ENCODE measurements at regions not wholly inside any gene's neighbourhood (a gene's known extent, or its start where the extent isn't known, plus 50 kb on each side); places are given as distances from the start of the nearest gene placed in this dataset.

- intact Hi-C loops (cut with micrococcal nuclease), result no loop called here
- ChIA-PET POLR2A (no interaction called here), CTCF (no interaction called here), RAD21 (ENCODE audit: low non-redundant PET in 1 of 2, low total read pairs in 2 of 2, uncharacterized antibody in 2 of 2, unreplicated experiment in 2 of 2) (no interaction called here)
- H4K20me1 ChIP-seq (ENCODE audit: insufficient read depth), result no peaks in the 10 kb centered on the region
- no peaks in the 10 kb centered on the region for H3K36me3 ChIP-seq (ENCODE audit: control insufficient read depth in 1 of 2, insufficient read depth in 2 of 2, low read length in 2 of 2)
- no peak overlapping the region for H3K9ac ChIP-seq (ENCODE audit: low read length)
- H3K4me1 ChIP-seq (ENCODE audit: control insufficient read depth in 1 of 2, insufficient read depth in 2 of 2, low read length in 2 of 2), result no peaks in the 10 kb centered on the region
- ATAC-seq (no peak), DNase-seq (ENCODE audit: low read depth, low spot score) (no peak)
- H3K27ac ChIP-seq (ENCODE audit: low read depth, low read length), result no peak overlapping the region
- no TSS peak for BruUV-seq (replicated peaks)
- no peaks in the 10 kb centered on the region for H3K27me3 ChIP-seq (ENCODE audit: insufficient read depth, low read length)
- TF ChIP-seq CEBPB (IDR thresholded peaks at IDR 0.05; ENCODE audit: low read depth), result no peak
- TF ChIP-seq POLR2AphosphoS5 (IDR thresholded peaks at IDR 0.05; ENCODE audit: low read depth, low read length), result no peak
- no peak for TF ChIP-seq CBX3 (IDR thresholded peaks at IDR 0.05; ENCODE audit: low read depth)
- no peak for TF ChIP-seq YY1 (IDR thresholded peaks at IDR 0.05; ENCODE audit: extremely low read depth, insufficient replicate concordance, low read depth, low read length)
- no peak for TF ChIP-seq REST (IDR thresholded peaks at IDR 0.05; ENCODE audit: low read depth)
- TF ChIP-seq JUND (IDR thresholded peaks at IDR 0.05), result no peak
- TF ChIP-seq EGR1 (IDR thresholded peaks at IDR 0.05; ENCODE audit: low read depth), result no peak
- no peak for TF ChIP-seq ZFX (IDR thresholded peaks at IDR 0.05)
- TF ChIP-seq EZH2 (IDR thresholded peaks at IDR 0.05), result no peak
- no peak for TF ChIP-seq MAX (IDR thresholded peaks at IDR 0.05)
- TF ChIP-seq TCF7L2 (IDR thresholded peaks at IDR 0.05; ENCODE audit: borderline replicate concordance, extremely low read depth, insufficient read depth, insufficient read length), result no peak
- TF ChIP-seq ZBTB33 (IDR thresholded peaks at IDR 0.05; ENCODE audit: extremely low read depth, insufficient replicate concordance, low read length), result no peak
- TF ChIP-seq FOSL1 (IDR thresholded peaks at IDR 0.05; ENCODE audit: low read depth), result no peak
- TF ChIP-seq EZH2phosphoT487 (IDR thresholded peaks at IDR 0.05; ENCODE audit: borderline replicate concordance), result no peak
- no peak for TF ChIP-seq ATF3 (IDR thresholded peaks at IDR 0.05)
- TF ChIP-seq ZNF274 (IDR thresholded peaks at IDR 0.05; ENCODE audit: low read depth, low read length), result no peak
- TF ChIP-seq CTCF (IDR thresholded peaks at IDR 0.05 in 2 of 3, conservative IDR thresholded peaks at IDR 0.05 in 1 of 3; ENCODE audit: borderline replicate concordance in 1 of 3, insufficient read depth in 1 of 3, low read depth in 2 of 3, low read length in 2 of 3), result no peak
- no peak for TF ChIP-seq SRF (IDR thresholded peaks at IDR 0.05; ENCODE audit: low read depth)
- no peak for TF ChIP-seq ELF1 (IDR thresholded peaks at IDR 0.05; ENCODE audit: borderline replicate concordance, low read depth)
- no peaks in the 10 kb centered on the region for H3K9me3 ChIP-seq (ENCODE audit: control insufficient read depth in 1 of 2, insufficient read depth in 1 of 2, low read depth in 1 of 2, low read length in 2 of 2)
- H3K4me2 ChIP-seq (ENCODE audit: low read length), result no peak overlapping the region
- no peak overlapping the region for H3K4me3 ChIP-seq (replicated peaks in 1 of 2; ENCODE audit: low read depth in 1 of 2, low read length in 2 of 2)
- no peak overlapping the region for H2AFZ ChIP-seq (ENCODE audit: low read depth, low read length, poor library complexity, severe bottlenecking)
- no peaks in the 10 kb centered on the region for H3K79me2 ChIP-seq (ENCODE audit: insufficient read depth, low read length)
- no peaks in the 10 kb centered on the region for H3K9me2 ChIP-seq (ENCODE audit: insufficient read depth)
These were observed 127.2 kb upstream of the NPY2R start for GRCh38 chr4:155081222-155081621.

Data from HCT116 (cell line).